Fibroblast of lung (primary cell): ENCODE measurements at regions not wholly inside any gene's neighbourhood (a gene's known extent, or its start where the extent isn't known, plus 50 kb on each side); places are given as distances from the start of the nearest gene placed in this dataset.

Experiments used
- DNase-seq, 2 donors: peaks; one replicate each; pipeline versions ENCODE4 v3.0.0 to v3.0.0-alpha.2; 2010; ENCODE audit warnings: low read depth in 2 of 2
- H2AFZ ChIP-seq: 2 replicates; pipeline ENCODE4 v1.5.1; 2012; ENCODE audit warnings: low read length, control low read depth, inconsistent platforms
- H3K27ac ChIP-seq: 2 replicates; pipeline ENCODE4 v1.5.1; 2011; ENCODE audit warnings: low read length, control low read depth; ENCODE audit not compliant: insufficient read depth
- H3K27me3 ChIP-seq: 2 replicates; pipeline ENCODE4 v1.5.1; 2011; ENCODE audit warnings: mild to moderate bottlenecking, low read length; ENCODE audit not compliant: control insufficient read depth, insufficient read depth
- H3K36me3 ChIP-seq: 2 replicates; pipeline ENCODE4 v1.5.1; 2011; ENCODE audit warnings: low read length; ENCODE audit not compliant: control insufficient read depth, insufficient read depth
- H3K4me1 ChIP-seq: 2 replicates; pipeline ENCODE4 v1.5.1; 2011; ENCODE audit warnings: low read length; ENCODE audit not compliant: control insufficient read depth, insufficient read depth; ENCODE audit errors: extremely low read depth
- H3K4me2 ChIP-seq: 2 replicates; pipeline ENCODE4 v1.5.1; 2011; ENCODE audit warnings: low read length, control low read depth; ENCODE audit not compliant: insufficient read depth; ENCODE audit errors: extremely low read depth
- H3K4me3 ChIP-seq, 4 experiments: fragments of 200-600 bp in 1 of 4; sonication (generic) in 1 of 4; replicated peaks in 1 of 4; 2 replicates each; pipeline ENCODE4 v1.5.1; 2011 to 2016; ENCODE audit warnings: low read length in 4 of 4, low read depth in 3 of 4, mild to moderate bottlenecking in 3 of 4, control low read depth in 2 of 4, inconsistent platforms in 1 of 4, mixed read lengths in 1 of 4; ENCODE audit not compliant: insufficient read depth in 1 of 4; ENCODE audit errors: control extremely low read depth in 1 of 4
- H3K79me2 ChIP-seq: 2 replicates; pipeline ENCODE4 v1.5.1; 2012; ENCODE audit warnings: mild to moderate bottlenecking, low read length, inconsistent platforms; ENCODE audit not compliant: control insufficient read depth, insufficient read depth
- H3K9ac ChIP-seq: 2 replicates; pipeline ENCODE4 v1.5.1; 2011; ENCODE audit warnings: mild to moderate bottlenecking, low read length, control low read depth; ENCODE audit not compliant: insufficient read depth
- H3K9me3 ChIP-seq: 2 replicates; pipeline ENCODE4 v1.5.1; 2012; ENCODE audit warnings: low read depth, low read length; ENCODE audit not compliant: control insufficient read depth, insufficient read depth
- H4K20me1 ChIP-seq: 2 replicates; pipeline ENCODE4 v1.5.1; 2011; ENCODE audit warnings: low read length; ENCODE audit not compliant: control insufficient read depth, insufficient read depth; ENCODE audit errors: extremely low read depth
- CTCF ChIP-seq, 2 donors: IDR thresholded peaks in 1 of 2; conservative IDR thresholded peaks in 1 of 2; 1 replicate in 1 of 2; 2 replicates in 1 of 2; pipeline ENCODE4 v1.5.1; 2011 to 2012; ENCODE audit warnings: low read length in 2 of 2, control low read depth in 1 of 2, inconsistent platforms in 1 of 2, low read depth in 1 of 2, mild to moderate bottlenecking in 1 of 2
- EZH2 ChIP-seq: IDR thresholded peaks from 2 replicates; pipeline ENCODE4 v1.5.1; 2012; ENCODE audit warnings: low read length, control low read depth, mild to moderate bottlenecking; ENCODE audit errors: missing control alignments

GRCh38 chrX:39595977-39596376 is 501.8 kb downstream of the BCOR start:
- no peaks in the 10 kb centered on the region for H3K9me3 ChIP-seq
- no peaks in the 10 kb centered on the region for H4K20me1 ChIP-seq
- no peak for TF ChIP-seq CTCF (conservative IDR thresholded peaks at IDR 0.05 in 1 of 2, IDR thresholded peaks at IDR 0.05 in 1 of 2; ENCODE audit: low read depth in 1 of 2, low read length in 2 of 2)
- TF ChIP-seq EZH2, result no peak
- no peaks in the 10 kb centered on the region for H3K79me2 ChIP-seq
- H2AFZ ChIP-seq, result no peak overlapping the region
- no peak overlapping the region for H3K4me3 ChIP-seq
- DNase-seq, result no peak
- no peaks in the 10 kb centered on the region for H3K36me3 ChIP-seq
- H3K27me3 ChIP-seq, result no peaks in the 10 kb centered on the region
- no peak overlapping the region for H3K4me2 ChIP-seq
- no peak overlapping the region for H3K27ac ChIP-seq
- H3K4me1 ChIP-seq, result no peaks in the 10 kb centered on the region
- no peak overlapping the region for H3K9ac ChIP-seq

DNA sequence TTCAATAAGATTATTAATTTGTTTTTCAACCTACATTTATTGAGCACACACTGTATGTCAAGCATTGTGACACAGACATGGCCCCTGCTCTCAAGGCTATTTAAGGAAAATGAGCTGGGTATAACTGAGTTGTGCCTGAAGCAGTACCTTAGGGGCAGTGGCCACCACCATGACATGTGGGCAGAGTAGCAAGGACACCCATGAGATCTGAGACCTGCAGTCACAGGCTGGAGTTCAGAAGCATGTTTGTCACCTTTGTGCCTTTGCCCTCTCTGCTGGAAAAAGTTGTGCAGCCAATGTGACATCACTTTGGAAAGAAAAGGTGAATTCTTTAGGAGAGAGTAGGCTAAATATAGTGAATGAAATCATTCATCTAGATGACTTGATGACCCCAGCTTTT is 501.3 kb downstream of the BCOR start:
- no peak overlapping the region for H2AFZ ChIP-seq
- DNase-seq, result no peak
- H3K27ac ChIP-seq, result no peak overlapping the region

DNA sequence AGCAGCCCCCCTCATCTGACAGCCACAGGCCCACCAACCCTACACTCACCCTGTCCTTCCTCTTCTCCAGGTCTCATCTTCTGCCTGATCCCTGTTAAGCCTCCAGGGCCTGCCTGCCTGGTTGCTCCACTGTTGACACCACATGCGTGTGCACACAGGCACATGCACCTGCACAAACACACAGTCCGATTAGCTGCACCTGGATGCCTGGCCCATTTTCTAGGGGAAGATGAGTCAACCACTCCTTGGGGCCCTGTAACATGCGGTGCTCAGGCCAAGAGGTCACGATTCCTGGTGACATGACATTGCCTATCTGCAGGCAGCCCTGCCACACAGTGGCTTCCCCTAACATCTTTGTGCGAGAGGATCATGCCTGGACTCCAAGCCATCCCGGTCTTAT is 498.4 kb downstream of the BCOR start:
- H4K20me1 ChIP-seq, result no peaks in the 10 kb centered on the region
- no peak overlapping the region for H3K4me2 ChIP-seq
- no peak overlapping the region for H3K27ac ChIP-seq
- H3K79me2 ChIP-seq, result no peaks in the 10 kb centered on the region
- H3K27me3 ChIP-seq, result peaks cover 2% of the 10 kb centered on the region
- H2AFZ ChIP-seq, result no peak overlapping the region
- DNase-seq, result no peak
- no peaks in the 10 kb centered on the region for H3K36me3 ChIP-seq
- H3K4me3 ChIP-seq, result no peak overlapping the region
- TF ChIP-seq CTCF (conservative IDR thresholded peaks at IDR 0.05 in 1 of 2, IDR thresholded peaks at IDR 0.05 in 1 of 2; ENCODE audit: low read depth in 1 of 2, low read length in 2 of 2), result no peak
- no peak for TF ChIP-seq EZH2
- H3K9me3 ChIP-seq, result no peaks in the 10 kb centered on the region
- H3K4me1 ChIP-seq, result no peaks in the 10 kb centered on the region
- H3K9ac ChIP-seq, result no peak overlapping the region

More for the DNA sequence above, 501.3 kb downstream of the BCOR start:
- Histone ChIP-seq H3K27me3 (no peaks in the 10 kb centered on the region), H3K4me3 (no peak overlapping the region), H4K20me1 (no peaks in the 10 kb centered on the region), H3K36me3 (no peaks in the 10 kb centered on the region), H3K9me3 (no peaks in the 10 kb centered on the region), H3K9ac (no peak overlapping the region), H3K4me1 (no peaks in the 10 kb centered on the region), H3K79me2 (no peaks in the 10 kb centered on the region), H3K4me2 (no peak overlapping the region)
- no peak for TF ChIP-seq CTCF (conservative IDR thresholded peaks at IDR 0.05 in 1 of 2, IDR thresholded peaks at IDR 0.05 in 1 of 2; ENCODE audit: low read depth in 1 of 2, low read length in 2 of 2)
- TF ChIP-seq EZH2, result no peak
